Loucy (cell line): ENCODE measurements at regions not wholly inside any gene's neighbourhood (a gene's known extent, or its start where the extent isn't known, plus 50 kb on each side); places are given as distances from the start of the nearest gene placed in this dataset.
"Not testable (repeated sequence)": the region's sequence is repeated elsewhere in the genome, so short reads cannot be mapped to it uniquely, and the experiment has no call there.

Source experiments
- CTCF ChIP-seq: fragments of 200-600 bp; sonication (generic); conservative IDR thresholded peaks from 2 replicates; pipeline ENCODE4 v1.5.1; 2014; ENCODE audit warnings: mild to moderate bottlenecking, antibody characterized with exemption, low read length
- EZH2phosphoT487 ChIP-seq: fragments of 200-600 bp; IDR thresholded peaks from 2 replicates; pipeline ENCODE4 v1.6.1; 2018; ENCODE audit warnings: antibody characterized with exemption, mild to moderate bottlenecking, moderate library complexity, borderline replicate concordance

- not testable (repeated sequence) for TF ChIP-seq CTCF, EZH2phosphoT487
Observed at GRCh38 chr6:27585316-27585715, 112.4 kb upstream of the ZNF184 start.
